GM12801 (cell line): ENCODE measurements at regions not wholly inside any gene's neighbourhood (a gene's known extent, or its start where the extent isn't known, plus 50 kb on each side); places are given as distances from the start of the nearest gene placed in this dataset.

Source experiments
- TF ChIP-seq, protein P1 (sequence below): IDR thresholded peaks from one replicate; pipeline ENCODE4 v1.5.1; 2011; ENCODE audit warnings: control low read depth; ENCODE audit not compliant: insufficient read length; ENCODE audit errors: extremely low read depth

- TF ChIP-seq, protein P1, sequence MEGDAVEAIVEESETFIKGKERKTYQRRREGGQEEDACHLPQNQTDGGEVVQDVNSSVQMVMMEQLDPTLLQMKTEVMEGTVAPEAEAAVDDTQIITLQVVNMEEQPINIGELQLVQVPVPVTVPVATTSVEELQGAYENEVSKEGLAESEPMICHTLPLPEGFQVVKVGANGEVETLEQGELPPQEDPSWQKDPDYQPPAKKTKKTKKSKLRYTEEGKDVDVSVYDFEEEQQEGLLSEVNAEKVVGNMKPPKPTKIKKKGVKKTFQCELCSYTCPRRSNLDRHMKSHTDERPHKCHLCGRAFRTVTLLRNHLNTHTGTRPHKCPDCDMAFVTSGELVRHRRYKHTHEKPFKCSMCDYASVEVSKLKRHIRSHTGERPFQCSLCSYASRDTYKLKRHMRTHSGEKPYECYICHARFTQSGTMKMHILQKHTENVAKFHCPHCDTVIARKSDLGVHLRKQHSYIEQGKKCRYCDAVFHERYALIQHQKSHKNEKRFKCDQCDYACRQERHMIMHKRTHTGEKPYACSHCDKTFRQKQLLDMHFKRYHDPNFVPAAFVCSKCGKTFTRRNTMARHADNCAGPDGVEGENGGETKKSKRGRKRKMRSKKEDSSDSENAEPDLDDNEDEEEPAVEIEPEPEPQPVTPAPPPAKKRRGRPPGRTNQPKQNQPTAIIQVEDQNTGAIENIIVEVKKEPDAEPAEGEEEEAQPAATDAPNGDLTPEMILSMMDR: no peak
Observed at GRCh38 chr15:39145854-39146625, 434.8 kb upstream of the THBS1 start.

DNA sequence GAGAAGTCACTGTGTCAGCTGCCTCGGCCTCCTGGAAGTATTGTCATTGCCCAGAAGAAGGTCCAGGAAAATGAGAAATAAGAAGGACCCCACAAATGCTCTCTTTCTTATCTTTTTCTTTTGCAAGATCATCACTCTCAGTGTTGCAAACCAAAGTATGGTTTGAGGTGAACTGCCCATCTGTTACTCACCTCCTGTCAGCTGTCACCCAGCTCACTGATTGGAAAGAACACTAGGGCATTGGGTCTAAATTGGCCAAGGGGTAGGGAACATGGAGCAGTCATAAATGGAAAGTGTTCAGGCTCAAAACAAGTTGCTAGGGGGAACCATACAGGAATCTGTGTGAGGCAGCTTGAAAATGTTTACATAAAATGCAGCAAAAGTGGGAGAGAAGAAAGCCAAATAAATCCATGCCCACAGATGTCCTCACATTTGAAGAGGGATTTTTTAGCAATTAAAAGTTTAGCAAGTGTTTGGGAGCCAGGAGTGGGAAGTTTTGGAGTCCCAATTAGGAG is 431.2 kb upstream of the THBS1 start:
- TF ChIP-seq, protein P1: no peak

DNA sequence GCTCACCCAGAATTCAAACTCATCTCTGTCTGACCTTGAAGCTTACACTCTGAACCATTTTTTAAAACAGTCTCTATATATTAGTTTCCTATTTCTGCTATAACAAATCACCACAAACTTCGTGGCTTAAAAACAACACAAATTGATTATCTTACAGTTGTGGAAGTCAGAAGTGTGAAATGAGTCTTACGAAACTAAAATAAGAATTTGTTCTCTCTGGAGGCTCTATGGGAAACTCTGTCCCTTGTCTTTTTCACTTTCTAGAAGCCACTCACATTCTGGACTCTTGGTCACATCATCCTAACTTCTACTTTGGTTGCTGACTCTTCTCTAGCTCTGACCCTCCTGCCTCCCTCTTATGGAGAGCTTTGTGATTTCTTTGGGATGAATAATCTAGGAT is 429.3 kb upstream of the THBS1 start:
- TF ChIP-seq, protein P1: no peak

GRCh38 chr15:39153058-39153714 is 427.7 kb upstream of the THBS1 start:
- TF ChIP-seq, protein P1: no peak

DNA sequence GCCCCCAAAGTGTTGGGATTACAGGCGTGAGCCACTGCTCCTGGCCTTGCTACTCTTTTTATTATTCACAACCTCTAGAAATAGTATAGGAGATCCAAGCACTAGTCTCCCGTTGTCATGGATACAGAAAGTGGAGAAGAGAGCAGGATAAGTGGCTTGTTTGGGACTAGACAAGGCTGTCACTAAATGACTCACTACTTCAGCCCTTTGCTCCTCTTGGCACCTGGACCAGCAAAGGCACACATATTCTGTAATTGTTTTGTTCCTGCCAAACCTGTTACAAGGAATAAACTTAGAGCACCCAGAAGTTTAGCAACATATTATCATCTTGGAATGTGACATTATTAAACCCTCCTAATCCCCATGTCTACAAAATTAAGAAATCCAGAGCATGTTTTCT is 427.2 kb upstream of the THBS1 start:
- TF ChIP-seq, protein P1: no peak

DNA sequence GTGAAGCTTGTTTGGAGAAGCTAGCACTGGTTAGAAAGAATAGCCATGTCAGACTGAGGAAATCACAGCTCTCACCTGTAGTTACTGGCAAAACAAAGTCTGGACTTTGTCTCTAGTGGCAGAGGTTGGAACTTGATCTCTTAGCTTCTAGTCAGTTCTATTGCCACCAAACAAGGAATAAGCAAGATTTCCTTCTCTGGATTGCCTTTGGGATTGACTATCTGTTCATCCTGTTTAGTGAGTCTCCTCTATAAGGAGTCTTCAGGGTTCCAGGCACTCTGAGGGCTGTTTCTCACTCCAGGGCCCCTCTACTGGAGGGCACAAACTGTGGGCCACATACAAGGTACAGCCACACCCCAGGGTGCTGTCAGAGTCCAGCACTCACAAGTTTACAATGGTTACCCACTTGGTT is 426.6 kb upstream of the THBS1 start:
- TF ChIP-seq, protein P1: no peak

DNA sequence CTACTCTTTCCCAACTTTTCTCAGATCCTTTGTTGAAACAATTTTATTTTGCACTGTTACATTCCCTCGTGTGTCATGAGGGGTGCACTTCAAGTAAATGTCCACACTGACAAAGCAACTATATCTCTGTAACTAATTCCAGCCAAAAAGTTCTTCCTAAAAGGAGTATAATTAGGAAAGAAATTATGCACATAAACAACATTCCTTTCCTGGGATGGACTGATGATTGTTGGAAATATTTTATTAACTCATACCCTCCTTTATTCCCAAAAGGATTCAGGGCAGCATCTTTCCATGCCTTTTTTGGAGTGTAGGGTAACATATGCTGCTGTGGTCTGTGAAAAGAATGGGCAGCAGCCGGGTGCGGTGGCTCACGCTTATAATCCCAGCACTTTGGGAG is 426.1 kb upstream of the THBS1 start:
- TF ChIP-seq, protein P1: no peak
